MM.1S (cell line): ENCODE measurements at regions not wholly inside any gene's neighbourhood (a gene's known extent, or its start where the extent isn't known, plus 50 kb on each side); places are given as distances from the start of the nearest gene placed in this dataset.

Source experiments
- DNase-seq: peaks from one replicate; pipeline ENCODE4 v3.0.0-alpha.2; 2015
- H2AFZ ChIP-seq: fragments of 300-600 bp; sonication (generic); 2 replicates; pipeline ENCODE4 v1.6.0; 2016; ENCODE audit warnings: antibody characterized with exemption, low read length
- H3F3A ChIP-seq: fragments of 300-600 bp; sonication (generic); 2 replicates; pipeline ENCODE4 v1.6.1; 2016; ENCODE audit warnings: mild to moderate bottlenecking, antibody characterized with exemption, low read length, moderate library complexity, mixed read lengths; ENCODE audit not compliant: insufficient read depth
- H3K27ac ChIP-seq: fragments of 300-600 bp; sonication (generic); 2 replicates; pipeline ENCODE4 v1.5.1; 2016; ENCODE audit warnings: mild to moderate bottlenecking, low read length
- H3K27me3 ChIP-seq: fragments of 300-600 bp; sonication (generic); replicated peaks from 2 replicates; pipeline ENCODE4 v1.6.0; 2016; ENCODE audit warnings: low read length; ENCODE audit not compliant: insufficient read depth
- H3K36me3 ChIP-seq: fragments of 300-600 bp; sonication (generic); replicated peaks from 2 replicates; pipeline ENCODE4 v1.6.1; 2016; ENCODE audit warnings: mild to moderate bottlenecking, low read length, mixed read lengths; ENCODE audit not compliant: insufficient read depth
- H3K4me1 ChIP-seq: fragments of 300-600 bp; sonication (generic); 2 replicates; pipeline ENCODE4 v1.6.1; 2016; ENCODE audit warnings: low read length, mixed read lengths
- H3K4me2 ChIP-seq: fragments of 300-600 bp; sonication (generic); 2 replicates; pipeline ENCODE4 v1.6.0; 2016; ENCODE audit warnings: low read depth, low read length
- H3K4me3 ChIP-seq: fragments of 300-600 bp; sonication (generic); 2 replicates; pipeline ENCODE4 v1.5.1; 2016; ENCODE audit warnings: low read length, mixed read lengths
- H3K79me2 ChIP-seq: fragments of 300-600 bp; sonication (generic); 2 replicates; pipeline ENCODE4 v1.6.1; 2016; ENCODE audit warnings: mixed run types, low read length, mixed read lengths
- H3K9ac ChIP-seq: fragments of 300-600 bp; sonication (generic); 2 replicates; pipeline ENCODE4 v1.6.1; 2016; ENCODE audit warnings: low read length, mixed read lengths
- H3K9me2 ChIP-seq: fragments of 300-600 bp; sonication (generic); replicated peaks from 2 replicates; pipeline ENCODE4 v1.6.1; 2016; ENCODE audit warnings: mild to moderate bottlenecking, low read length, mixed read lengths; ENCODE audit not compliant: insufficient read depth
- H3K9me3 ChIP-seq: fragments of 300-600 bp; sonication (generic); replicated peaks from 2 replicates; pipeline ENCODE4 v1.6.1; 2016; ENCODE audit warnings: mild to moderate bottlenecking, low read length, mixed read lengths; ENCODE audit not compliant: insufficient read depth
- H4K20me1 ChIP-seq: fragments of 300-600 bp; sonication (generic); 2 replicates; pipeline ENCODE4 v1.6.1; 2016; ENCODE audit warnings: mild to moderate bottlenecking, low read length, moderate library complexity, mixed read lengths; ENCODE audit not compliant: insufficient read depth
- CTCF ChIP-seq: fragments of 300-600 bp; sonication (generic); IDR thresholded peaks from 2 replicates; pipeline ENCODE4 v1.5.1; 2016; ENCODE audit warnings: antibody characterized with exemption, low read length, mixed read lengths
- EZH2 ChIP-seq: fragments of 300-600 bp; sonication (generic); optimal IDR thresholded peaks from 2 replicates; pipeline ENCODE3; 2017; ENCODE audit warnings: low read depth, mild to moderate bottlenecking, antibody characterized with exemption, low read length, mixed read lengths
- EZH2phosphoT487 ChIP-seq: fragments of 300-600 bp; sonication (generic); IDR thresholded peaks from 2 replicates; pipeline ENCODE4 v1.6.1; 2018; ENCODE audit warnings: antibody characterized with exemption, low read length

DNA sequence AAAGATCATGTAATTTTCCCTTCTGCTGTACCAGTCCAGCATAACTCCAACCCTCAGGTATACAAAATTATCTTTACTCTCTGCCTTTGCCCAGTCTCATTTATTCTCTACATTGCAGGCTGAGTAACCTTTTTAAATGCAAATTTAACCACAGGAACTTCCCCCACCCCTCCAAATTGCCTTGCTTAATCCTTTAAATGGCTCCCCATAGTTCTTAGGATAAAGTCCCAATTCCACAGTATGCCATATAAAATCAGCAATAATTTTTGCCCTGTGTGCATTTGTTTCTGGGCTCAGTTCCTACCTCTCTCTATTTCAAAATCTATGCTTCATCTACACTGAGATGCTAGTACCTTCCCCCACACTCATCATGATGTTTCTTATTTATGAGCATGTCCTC, 879.7 kb downstream of the RPA4 start:
- no peak for TF ChIP-seq CTCF
- no peak for TF ChIP-seq EZH2
- TF ChIP-seq EZH2phosphoT487 = no peak
- no peaks in the 10 kb centered on the region for H3F3A ChIP-seq
- no peaks in the 10 kb centered on the region for H4K20me1 ChIP-seq
- no peaks in the 10 kb centered on the region for H3K4me1 ChIP-seq
- H3K9me3 ChIP-seq = no peaks in the 10 kb centered on the region
- H3K27me3 ChIP-seq = no peaks in the 10 kb centered on the region
- H3K4me2 ChIP-seq = no peak overlapping the region
- DNase-seq = no peak
- no peak overlapping the region for H3K27ac ChIP-seq
- H3K36me3 ChIP-seq = no peaks in the 10 kb centered on the region
- no peaks in the 10 kb centered on the region for H3K9me2 ChIP-seq
- no peaks in the 10 kb centered on the region for H3K79me2 ChIP-seq
- no peak overlapping the region for H3K4me3 ChIP-seq
- no peak overlapping the region for H2AFZ ChIP-seq
- H3K9ac ChIP-seq = no peak overlapping the region

- Histone ChIP-seq H3K9me2 (no peaks in the 10 kb centered on the region), H3K27ac (no peak overlapping the region), H3K9me3 (no peaks in the 10 kb centered on the region), H3K4me2 (no peak overlapping the region), H3K27me3 (no peaks in the 10 kb centered on the region), H2AFZ (no peak overlapping the region), H3K4me3 (no peak overlapping the region), H3K9ac (no peak overlapping the region), H3K4me1 (no peaks in the 10 kb centered on the region), H3F3A (no peaks in the 10 kb centered on the region), H3K79me2 (no peaks in the 10 kb centered on the region), H3K36me3 (no peaks in the 10 kb centered on the region), H4K20me1 (no peaks in the 10 kb centered on the region)
- TF ChIP-seq CTCF (no peak), EZH2phosphoT487 (no peak)
- DNase-seq = no peak
Observed at GRCh38 chrX:97763981-97764380, 880.3 kb downstream of the RPA4 start.

DNA sequence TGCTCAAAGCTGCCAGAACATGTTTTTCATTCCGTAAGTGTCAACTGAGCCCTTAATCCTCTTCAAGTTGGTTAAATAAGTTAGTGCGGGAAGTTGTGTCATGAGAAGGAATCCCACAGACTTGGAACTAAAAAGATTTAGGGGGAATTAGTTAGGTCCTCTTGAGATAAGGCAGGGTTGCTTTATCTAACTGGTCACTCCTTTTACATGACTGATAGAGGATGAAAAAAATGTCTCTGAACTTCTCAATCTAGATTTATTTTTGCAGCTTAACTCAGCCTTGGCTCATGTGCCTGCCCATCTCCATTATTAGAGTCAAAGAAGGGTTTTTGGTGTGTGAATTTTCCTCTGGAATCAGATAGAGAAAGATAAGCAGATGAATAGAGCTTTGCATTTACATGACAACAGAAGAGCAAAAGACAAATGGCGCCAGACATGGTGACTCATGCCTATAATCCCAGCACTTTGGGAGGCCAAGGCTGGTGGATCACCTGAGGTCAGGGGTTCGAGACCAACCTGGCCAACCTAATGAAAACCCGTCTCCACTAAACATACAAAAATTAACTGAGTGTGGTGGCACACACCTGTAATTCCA, 882.9 kb downstream of the RPA4 start:
- DNase-seq = no peak
- H3K27me3 ChIP-seq = no peaks in the 10 kb centered on the region
- no peak overlapping the region for H2AFZ ChIP-seq
- H3F3A ChIP-seq = no peaks in the 10 kb centered on the region
- no peaks in the 10 kb centered on the region for H4K20me1 ChIP-seq
- no peak overlapping the region for H3K4me3 ChIP-seq
- no peaks in the 10 kb centered on the region for H3K9me3 ChIP-seq
- H3K79me2 ChIP-seq = no peaks in the 10 kb centered on the region
- H3K4me2 ChIP-seq = no peak overlapping the region
- H3K36me3 ChIP-seq = no peaks in the 10 kb centered on the region
- no peak overlapping the region for H3K27ac ChIP-seq
- H3K9ac ChIP-seq = no peak overlapping the region
- TF ChIP-seq CTCF = no peak
- no peak for TF ChIP-seq EZH2phosphoT487
- no peak for TF ChIP-seq EZH2
- H3K9me2 ChIP-seq = no peaks in the 10 kb centered on the region
- no peaks in the 10 kb centered on the region for H3K4me1 ChIP-seq
